G401.6 (cell line): ENCODE measurements at regions not wholly inside any gene's neighbourhood (a gene's known extent, or its start where the extent isn't known, plus 50 kb on each side); places are given as distances from the start of the nearest gene placed in this dataset.
"Not testable (repeated sequence)": the region's sequence is repeated elsewhere in the genome, so short reads cannot be mapped to it uniquely, and the experiment has no call there.

Experiments
- FAIRE-seq: peaks from 2 replicates; lab custom pipeline; 2012; peaks lifted over from hg19 to GRCh38; lab: Jason Lieb, UNC

DNA sequence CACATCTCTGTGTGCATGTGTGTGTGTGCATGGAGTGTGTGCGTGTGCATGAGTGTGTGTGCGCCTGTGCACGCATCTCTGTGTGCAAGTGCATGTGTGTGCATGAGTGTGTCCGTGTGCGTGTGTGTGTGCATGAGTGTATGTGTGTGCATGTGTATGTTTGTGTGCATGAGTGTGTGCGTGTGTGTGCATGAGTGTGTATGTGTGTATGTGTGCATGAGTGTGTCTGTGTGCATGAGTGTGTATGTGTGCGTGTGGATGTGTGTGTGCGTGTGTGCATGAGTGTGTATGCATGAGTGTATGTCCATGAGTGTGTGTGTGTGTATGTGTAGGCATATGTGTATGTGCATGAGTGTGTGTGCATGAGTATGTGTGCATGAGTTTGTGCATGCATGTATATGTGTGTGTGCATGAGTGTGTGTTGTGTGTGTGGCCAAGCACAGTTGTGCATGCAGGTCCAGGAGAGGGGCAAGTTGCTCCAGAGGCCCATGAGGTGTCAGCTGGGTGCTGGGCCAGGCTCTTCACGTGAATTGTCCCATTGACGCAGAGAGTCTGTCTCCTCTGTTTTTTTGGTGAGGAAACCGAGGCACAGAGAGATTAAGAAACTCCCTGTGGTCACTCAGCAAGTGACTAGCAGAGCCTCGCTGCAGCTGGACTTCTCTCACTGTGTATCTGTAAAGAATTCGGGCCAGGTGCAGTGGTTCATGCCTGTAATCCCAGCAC, 75.5 kb downstream of the ASB1 start:
- FAIRE-seq, result no peak

- FAIRE-seq, result no peak
These were observed 76.4 kb downstream of the ASB1 start for GRCh38 chr2:238502956-238503791.

GRCh38 chr2:238504181-238504931, 77.6 kb downstream of the ASB1 start:
- FAIRE-seq, result no peak

DNA sequence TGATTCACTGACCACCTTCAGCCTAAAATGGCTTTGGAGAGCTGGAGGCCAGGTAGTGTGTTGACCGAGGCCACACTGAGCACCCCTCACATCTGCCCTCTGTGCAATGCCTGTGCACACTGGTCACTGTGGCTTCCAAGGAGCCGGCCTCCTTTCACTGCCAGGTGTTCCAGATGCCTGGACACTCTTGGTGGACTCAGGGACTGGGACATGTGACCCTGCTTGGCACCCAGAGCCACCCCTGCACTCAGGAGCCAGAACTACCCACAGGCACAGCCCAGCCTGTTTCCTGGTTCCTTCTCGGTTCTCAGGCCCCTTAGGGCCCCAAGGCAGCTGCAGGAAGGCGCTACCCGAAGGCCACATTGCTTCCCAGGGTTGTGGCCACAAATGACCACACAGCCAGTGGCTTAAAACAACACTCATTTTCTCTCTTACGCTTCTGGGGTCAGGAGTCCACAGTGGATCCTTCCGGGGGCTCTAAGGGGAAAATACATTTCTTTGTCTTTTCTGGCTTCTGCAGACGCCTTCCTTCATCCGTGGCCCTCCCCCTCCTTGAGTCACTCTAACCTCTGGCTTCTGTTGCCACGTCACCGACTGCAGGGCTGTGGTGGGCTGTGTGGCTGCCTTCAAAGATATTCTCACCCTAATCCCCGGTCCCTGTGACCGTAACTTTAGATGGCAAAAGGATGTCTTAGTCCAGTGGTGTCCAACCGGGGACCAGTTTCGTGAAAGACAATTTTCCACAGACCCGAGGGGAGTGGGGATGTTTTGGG, 78.6 kb downstream of the ASB1 start:
- FAIRE-seq, result no peak

- FAIRE-seq, result no peak
These were observed 79.2 kb downstream of the ASB1 start for GRCh38 chr2:238505892-238506280.

GRCh38 chr2:238506371-238507068, 79.8 kb downstream of the ASB1 start:
- no peak for FAIRE-seq

- no peak for FAIRE-seq
These were observed 81.1 kb downstream of the ASB1 start for GRCh38 chr2:238507836-238508235.

- no peak for FAIRE-seq
These were observed 82.6 kb downstream of the ASB1 start for GRCh38 chr2:238509151-238509835.

- no peak for FAIRE-seq
These were observed 83.2 kb downstream of the ASB1 start for GRCh38 chr2:238509903-238510302.

- FAIRE-seq, result no peak
These were observed 84.3 kb downstream of the ASB1 start for GRCh38 chr2:238510911-238511613.

DNA sequence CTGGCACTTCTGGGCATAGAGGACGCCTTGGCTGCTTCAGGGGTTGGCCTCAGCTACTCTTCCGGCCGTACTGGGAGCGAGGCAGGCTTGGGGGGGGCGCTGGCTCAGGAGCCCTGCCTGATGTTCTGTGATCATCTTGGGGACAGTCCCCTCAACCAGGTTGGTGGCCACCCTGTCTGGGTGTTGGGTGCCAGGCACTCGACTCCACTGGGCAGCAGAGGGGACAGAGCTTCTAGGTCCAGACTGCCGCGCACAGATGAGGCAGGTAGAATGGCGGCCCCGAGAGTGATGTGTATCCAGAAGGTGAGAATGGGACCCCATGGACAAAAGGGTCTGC, 84.9 kb downstream of the ASB1 start:
- no peak for FAIRE-seq

DNA sequence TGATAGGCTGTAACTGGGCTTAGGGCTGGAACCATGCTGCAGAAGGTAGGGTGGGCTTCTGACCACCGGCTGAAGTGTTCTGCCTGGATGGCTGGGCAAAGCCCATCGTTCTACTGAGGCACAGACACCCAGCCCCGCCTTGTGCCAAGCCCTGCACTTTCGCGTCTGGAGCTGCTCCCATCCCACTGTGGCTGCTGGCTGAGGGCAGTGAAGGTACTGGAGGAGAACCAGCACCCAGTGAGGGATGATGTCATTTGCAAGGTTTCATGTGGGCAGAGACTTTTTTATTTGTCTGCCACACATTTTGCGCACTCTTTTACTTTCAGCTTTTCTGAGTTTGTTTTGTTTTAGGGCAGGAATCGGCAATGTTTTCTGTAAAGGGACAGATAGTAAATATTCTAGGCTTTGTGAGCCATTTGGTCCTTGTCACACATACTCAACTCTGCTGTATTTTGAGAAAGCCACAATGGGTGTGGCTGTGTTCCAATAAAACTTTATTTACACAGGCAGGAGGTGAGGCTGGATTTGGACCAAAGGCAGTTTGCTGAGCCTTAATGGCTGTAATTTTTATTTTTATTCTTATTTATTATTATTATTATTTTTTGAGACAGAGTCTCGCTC, 85.6 kb downstream of the ASB1 start:
- no peak for FAIRE-seq

- no peak for FAIRE-seq
These were observed 86.6 kb downstream of the ASB1 start for GRCh38 chr2:238513346-238513745.

DNA sequence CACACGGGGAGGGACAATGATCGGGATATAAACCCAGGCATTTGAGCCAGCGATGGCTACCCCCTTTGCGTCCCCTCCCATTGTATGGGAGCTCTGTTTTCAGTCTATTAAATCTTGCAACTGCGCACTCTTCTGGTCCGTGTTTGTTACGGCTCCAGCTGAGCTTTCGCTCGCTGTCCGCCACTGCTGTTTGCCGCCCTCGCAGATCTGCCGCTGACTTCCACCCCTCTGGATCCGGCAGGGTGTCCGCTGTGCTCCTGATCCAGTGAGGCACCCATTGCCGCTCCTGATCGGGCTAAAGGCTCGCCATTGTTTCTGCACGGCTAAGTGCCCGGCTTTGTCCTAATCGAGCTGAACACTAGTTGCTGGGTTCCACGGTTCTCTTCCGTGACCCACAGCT, 87.3 kb downstream of the ASB1 start:
- FAIRE-seq, result not testable (repeated sequence)

DNA sequence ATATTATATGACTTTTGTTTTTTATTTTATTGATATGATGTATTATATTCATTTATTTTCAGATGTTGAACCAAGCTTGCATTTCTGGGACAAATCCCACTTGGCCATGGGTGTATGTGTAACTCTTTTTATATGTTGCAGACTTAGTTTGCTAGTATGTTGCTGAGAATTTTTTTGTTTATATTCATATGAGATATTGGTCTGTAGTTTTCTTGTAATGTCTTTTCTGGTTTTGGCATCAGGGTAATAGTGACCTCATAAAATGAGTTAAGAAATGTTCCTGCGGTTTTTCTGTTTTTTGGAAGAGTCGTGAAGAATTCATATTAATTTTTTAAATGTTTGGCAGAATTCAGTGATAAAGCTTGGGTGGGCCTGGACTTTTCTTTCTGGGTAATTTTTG, 88.7 kb downstream of the ASB1 start:
- no peak for FAIRE-seq

- no peak for FAIRE-seq
These were observed 90.5 kb downstream of the ASB1 start for GRCh38 chr2:238517209-238517608.

- FAIRE-seq, result no peak
These were observed 91.6 kb downstream of the ASB1 start for GRCh38 chr2:238518172-238518820.

- no peak for FAIRE-seq
These were observed 92.1 kb downstream of the ASB1 start for GRCh38 chr2:238518821-238519186.

DNA sequence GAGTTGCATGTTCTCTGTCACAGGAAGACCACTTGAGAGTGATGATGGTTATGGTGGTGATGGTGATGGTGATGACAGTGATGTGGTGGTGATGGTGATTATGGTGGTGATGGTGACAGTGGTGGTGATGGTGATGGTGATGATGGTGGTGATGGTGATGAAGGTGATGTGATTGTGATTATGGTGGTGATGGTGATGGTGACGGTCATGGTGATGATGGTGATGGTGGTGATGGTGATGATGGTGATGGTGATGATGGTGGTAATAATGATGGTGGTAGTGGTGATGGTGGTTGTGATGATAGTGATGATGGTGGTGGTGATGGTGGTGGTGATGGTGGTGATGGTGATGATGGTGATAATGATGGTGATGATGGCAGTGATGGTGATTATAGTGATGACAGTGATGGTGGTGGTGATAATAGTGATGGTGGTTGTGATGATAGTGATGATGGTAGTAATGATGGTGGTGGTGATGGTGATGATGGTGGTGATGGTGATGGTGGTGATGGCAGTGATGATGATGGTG, 93.7 kb downstream of the ASB1 start:
- FAIRE-seq, result no peak
